H1 (cell line): ENCODE measurements at regions not wholly inside any gene's neighbourhood (a gene's known extent, or its start where the extent isn't known, plus 50 kb on each side); places are given as distances from the start of the nearest gene placed in this dataset.

ENCODE experiments used
- CHD1 ChIP-seq: IDR thresholded peaks from 2 replicates; pipeline ENCODE4 v1.6.1; 2012; ENCODE audit warnings: low read depth, low read length, improper control_type of control experiment
- NRF1 ChIP-seq: IDR thresholded peaks from 2 replicates; pipeline ENCODE4 v1.6.1; 2011; ENCODE audit warnings: mild to moderate bottlenecking, low read depth, low read length, improper control_type of control experiment
- RFX5 ChIP-seq: IDR thresholded peaks from 2 replicates; pipeline ENCODE4 v1.6.1; 2011; ENCODE audit warnings: low read depth, low read length, improper control_type of control experiment, borderline replicate concordance
- RXRA ChIP-seq: IDR thresholded peaks from 2 replicates; pipeline ENCODE4 v1.6.1; 2011; ENCODE audit warnings: low read depth, mild to moderate bottlenecking, low read length, moderate library complexity; ENCODE audit not compliant: insufficient read depth

GRCh38 chr20:55936209-55936595, 69.1 kb downstream of the CBLN4 start (continued):
- TF ChIP-seq RFX5 (no peak), NRF1 (no peak), RXRA (no peak), CHD1 (no peak)
